ENCODE measurements at regions not wholly inside any gene's neighbourhood (a gene's known extent, or its start where the extent isn't known, plus 50 kb on each side); places are given as distances from the start of the nearest gene placed in this dataset.

- Histone ChIP-seq H3K4me3 (ENCODE audit: low read depth, low read length) (no peak overlapping the region), H3K27me3 (replicated peaks) (no peaks in the 10 kb centered on the region), H3K36me3 (replicated peaks) (no peaks in the 10 kb centered on the region), H3K27ac (no peak overlapping the region)
- no peak for DNase-seq
- in situ Hi-C loops (cut with HindIII; ENCODE audit: low pct_ligation_motif_present, low sequenced_read_pairs): no loop called here
- TF ChIP-seq, protein P1, sequence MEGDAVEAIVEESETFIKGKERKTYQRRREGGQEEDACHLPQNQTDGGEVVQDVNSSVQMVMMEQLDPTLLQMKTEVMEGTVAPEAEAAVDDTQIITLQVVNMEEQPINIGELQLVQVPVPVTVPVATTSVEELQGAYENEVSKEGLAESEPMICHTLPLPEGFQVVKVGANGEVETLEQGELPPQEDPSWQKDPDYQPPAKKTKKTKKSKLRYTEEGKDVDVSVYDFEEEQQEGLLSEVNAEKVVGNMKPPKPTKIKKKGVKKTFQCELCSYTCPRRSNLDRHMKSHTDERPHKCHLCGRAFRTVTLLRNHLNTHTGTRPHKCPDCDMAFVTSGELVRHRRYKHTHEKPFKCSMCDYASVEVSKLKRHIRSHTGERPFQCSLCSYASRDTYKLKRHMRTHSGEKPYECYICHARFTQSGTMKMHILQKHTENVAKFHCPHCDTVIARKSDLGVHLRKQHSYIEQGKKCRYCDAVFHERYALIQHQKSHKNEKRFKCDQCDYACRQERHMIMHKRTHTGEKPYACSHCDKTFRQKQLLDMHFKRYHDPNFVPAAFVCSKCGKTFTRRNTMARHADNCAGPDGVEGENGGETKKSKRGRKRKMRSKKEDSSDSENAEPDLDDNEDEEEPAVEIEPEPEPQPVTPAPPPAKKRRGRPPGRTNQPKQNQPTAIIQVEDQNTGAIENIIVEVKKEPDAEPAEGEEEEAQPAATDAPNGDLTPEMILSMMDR (IDR thresholded peaks at IDR 0.05; ENCODE audit: low read depth, low read length, missing control alignments): no peak
These were observed 53.3 kb upstream of the ARL15 start for GRCh38 chr5:54363669-54364068.

GRCh38 chr5:54362992-54363625, 52.7 kb upstream of the ARL15 start:
- H3K27ac ChIP-seq: no peak overlapping the region
- H3K27me3 ChIP-seq (replicated peaks): no peaks in the 10 kb centered on the region
- H3K4me3 ChIP-seq (ENCODE audit: low read depth, low read length): no peak overlapping the region
- TF ChIP-seq, protein P1 (IDR thresholded peaks at IDR 0.05; ENCODE audit: low read depth, low read length, missing control alignments): no peak
- DNase-seq: no peak
- in situ Hi-C loops (cut with HindIII; ENCODE audit: low pct_ligation_motif_present, low sequenced_read_pairs): no loop called here
- H3K36me3 ChIP-seq (replicated peaks): no peaks in the 10 kb centered on the region

GRCh38 chr5:54362434-54362833, 52.1 kb upstream of the ARL15 start:
- DNase-seq: no peak
- in situ Hi-C loops (cut with HindIII; ENCODE audit: low pct_ligation_motif_present, low sequenced_read_pairs): no loop called here
- no peak overlapping the region for H3K27ac ChIP-seq

DNA sequence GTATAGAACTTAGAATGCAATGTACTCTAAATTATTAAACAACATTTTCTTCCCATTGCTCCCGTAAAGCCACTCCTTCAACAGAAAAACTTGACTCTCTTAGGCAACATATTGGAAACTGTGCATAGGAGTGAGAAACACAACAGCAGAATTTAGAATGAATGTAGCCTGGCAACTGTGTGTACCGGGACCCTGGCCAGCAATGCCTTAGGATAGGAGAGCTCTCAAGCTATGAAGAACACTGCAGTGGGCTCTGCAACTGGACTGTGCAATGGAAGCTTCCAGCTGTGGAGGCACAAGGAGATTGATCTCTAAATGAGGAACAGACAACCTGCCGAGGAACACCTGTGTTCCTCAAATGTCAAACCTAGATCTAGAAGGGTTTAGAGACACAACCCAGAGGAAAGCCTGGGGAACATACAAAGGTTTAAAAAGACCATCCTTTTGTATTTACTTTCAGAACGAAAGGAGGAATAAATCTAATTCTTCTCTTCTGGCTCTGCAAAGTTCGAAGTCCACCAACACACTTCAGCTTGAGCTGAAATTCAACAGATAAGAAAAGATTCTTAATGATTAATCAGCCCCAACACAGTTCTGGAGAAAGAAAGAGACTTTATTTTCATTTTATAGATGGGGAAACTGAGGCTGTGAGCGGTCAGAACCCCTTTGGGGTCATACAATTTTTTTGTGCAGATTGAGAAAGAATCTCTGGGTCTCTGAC, 51.5 kb upstream of the ARL15 start:
- Histone ChIP-seq H3K4me3 (ENCODE audit: low read depth, low read length) (no peak overlapping the region), H3K27me3 (replicated peaks) (no peaks in the 10 kb centered on the region), H3K36me3 (replicated peaks) (no peaks in the 10 kb centered on the region), H3K27ac (no peak overlapping the region)
- DNase-seq: no peak
- TF ChIP-seq, protein P1 (IDR thresholded peaks at IDR 0.05; ENCODE audit: low read depth, low read length, missing control alignments): no peak
- in situ Hi-C loops (cut with HindIII; ENCODE audit: low pct_ligation_motif_present, low sequenced_read_pairs): no loop called here

More at GRCh38 chr5:54362434-54362833, 52.1 kb upstream of the ARL15 start:
- Histone ChIP-seq H3K36me3 (replicated peaks) (no peaks in the 10 kb centered on the region), H3K4me3 (ENCODE audit: low read depth, low read length) (no peak overlapping the region), H3K27me3 (replicated peaks) (no peaks in the 10 kb centered on the region)
- TF ChIP-seq, protein P1 (IDR thresholded peaks at IDR 0.05; ENCODE audit: low read depth, low read length, missing control alignments): no peak

DNA sequence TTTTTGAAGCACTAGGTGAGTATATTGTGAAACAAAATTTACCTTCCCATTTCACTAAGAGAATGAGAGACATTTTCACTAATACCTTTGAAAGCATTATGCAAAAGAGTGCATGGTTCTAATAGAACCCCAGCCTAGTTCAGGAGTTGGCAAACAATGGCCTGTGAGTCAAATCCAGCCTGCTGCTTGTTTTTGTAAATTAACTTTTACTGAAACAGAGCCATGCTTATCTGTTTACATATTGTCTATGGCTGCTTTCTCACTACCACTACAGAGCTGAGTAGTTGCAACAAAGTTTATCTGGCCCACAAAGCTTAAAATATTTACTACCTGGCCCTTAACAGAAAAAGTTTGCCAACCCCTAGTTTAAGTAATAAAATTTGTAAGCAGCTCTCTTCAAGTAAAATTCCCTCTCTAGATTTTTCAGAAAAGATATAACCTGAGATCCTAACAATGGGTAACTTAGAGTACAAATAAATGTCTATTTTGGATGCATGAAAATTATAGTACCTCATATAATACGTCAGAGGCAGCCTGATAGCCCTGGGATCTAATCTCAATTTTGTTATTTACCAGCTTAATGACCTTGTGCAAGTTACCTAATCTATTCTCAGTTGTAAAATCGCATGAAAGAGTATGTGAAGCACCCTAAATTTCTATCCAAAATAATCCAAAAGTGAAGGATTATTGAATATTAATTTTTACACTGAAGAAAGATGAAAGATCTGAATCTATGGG, 50.7 kb upstream of the ARL15 start:
- Histone ChIP-seq H3K4me3 (ENCODE audit: low read depth, low read length) (no peak overlapping the region), H3K27ac (no peak overlapping the region), H3K27me3 (replicated peaks) (no peaks in the 10 kb centered on the region), H3K36me3 (replicated peaks) (no peaks in the 10 kb centered on the region)
- in situ Hi-C loops (cut with HindIII; ENCODE audit: low pct_ligation_motif_present, low sequenced_read_pairs): no loop called here
- no peak for DNase-seq
- TF ChIP-seq, protein P1 (IDR thresholded peaks at IDR 0.05; ENCODE audit: low read depth, low read length, missing control alignments): no peak
